Stimulated activated CD8-positive, alpha-beta memory T cell treated with anti-CD3 and anti-CD28 coated beads, Interleukin-4, amount 100 ng/mL, for 4 hours (primary cell): ENCODE measurements at regions not wholly inside any gene's neighbourhood (a gene's known extent, or its start where the extent isn't known, plus 50 kb on each side); places are given as distances from the start of the nearest gene placed in this dataset.

Experiments
- DNase-seq, 2 donors: peaks; one replicate each; pipeline ENCODE4 v3.0.0-alpha.2; 2020; ENCODE audit warnings: low read depth in 2 of 2, low spot score in 1 of 2

GRCh38 chr10:128694851-128695725, 568.9 kb upstream of the MKI67 start:
- DNase-seq: no peak

DNA sequence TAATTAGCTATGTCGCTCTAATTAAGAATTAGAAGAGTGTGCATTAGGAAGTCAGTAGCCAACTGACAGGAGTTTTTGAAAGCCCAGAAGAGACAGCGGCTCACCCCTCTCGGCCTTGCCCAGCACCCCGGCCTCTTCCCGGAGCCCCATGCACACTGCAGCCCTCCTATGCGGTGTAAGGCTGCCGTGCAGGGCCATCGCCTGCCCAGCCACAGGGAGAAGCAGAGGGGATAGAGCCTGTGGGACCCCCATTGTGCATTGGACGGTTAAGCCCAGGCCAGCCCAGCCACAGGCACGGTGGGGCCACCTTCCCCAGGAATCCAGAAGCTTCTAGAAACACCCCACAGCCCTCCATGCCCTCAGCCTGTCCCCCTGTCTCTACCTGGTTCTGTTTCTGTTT, 569.7 kb upstream of the MKI67 start:
- DNase-seq: no peak

- DNase-seq: no peak
Measured at GRCh38 chr10:128697437-128697836, 571.2 kb upstream of the MKI67 start.

- DNase-seq: no peak
Measured at GRCh38 chr10:128701381-128701780, 575.2 kb upstream of the MKI67 start.

GRCh38 chr10:128701837-128702236, 575.6 kb upstream of the MKI67 start:
- no peak for DNase-seq

DNA sequence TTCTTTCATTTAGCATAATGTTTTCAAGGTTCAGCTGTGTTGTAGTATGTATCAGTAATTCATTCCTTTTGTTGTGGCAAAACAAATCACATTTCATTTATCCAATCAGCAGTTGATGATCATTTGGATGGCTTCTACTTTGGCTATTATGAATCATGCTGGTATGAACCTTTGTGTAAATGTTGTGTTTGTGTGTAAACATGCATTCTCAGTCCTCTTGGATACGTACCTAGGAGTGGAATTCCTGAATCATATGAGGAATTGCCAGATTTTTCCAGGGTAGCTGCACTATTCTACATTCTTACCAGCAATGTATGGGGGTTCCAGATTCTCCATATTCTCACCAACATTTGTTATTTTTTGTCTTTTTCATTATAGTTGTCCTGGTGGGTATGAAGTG, 578.5 kb upstream of the MKI67 start:
- DNase-seq: no peak

DNA sequence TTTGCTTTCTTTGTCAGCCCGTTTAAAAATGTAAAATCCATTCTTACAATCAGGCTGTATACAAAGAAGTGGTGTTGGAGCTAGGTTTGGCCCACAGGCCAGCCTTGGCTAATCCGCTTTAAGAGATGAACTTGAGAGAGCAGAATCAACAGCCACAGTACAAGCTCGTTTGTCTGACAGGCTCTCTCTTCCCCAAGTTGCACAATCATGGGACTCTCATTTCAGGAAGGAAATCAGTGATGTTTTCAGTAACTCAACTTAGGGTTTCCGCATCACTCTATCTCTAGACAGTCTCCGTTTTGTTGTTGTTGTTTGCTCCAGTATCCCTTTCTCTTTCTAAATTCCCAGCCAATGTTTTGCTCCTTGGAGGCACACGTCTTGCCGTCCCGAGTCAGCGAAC, 582.0 kb upstream of the MKI67 start:
- DNase-seq: no peak

DNA sequence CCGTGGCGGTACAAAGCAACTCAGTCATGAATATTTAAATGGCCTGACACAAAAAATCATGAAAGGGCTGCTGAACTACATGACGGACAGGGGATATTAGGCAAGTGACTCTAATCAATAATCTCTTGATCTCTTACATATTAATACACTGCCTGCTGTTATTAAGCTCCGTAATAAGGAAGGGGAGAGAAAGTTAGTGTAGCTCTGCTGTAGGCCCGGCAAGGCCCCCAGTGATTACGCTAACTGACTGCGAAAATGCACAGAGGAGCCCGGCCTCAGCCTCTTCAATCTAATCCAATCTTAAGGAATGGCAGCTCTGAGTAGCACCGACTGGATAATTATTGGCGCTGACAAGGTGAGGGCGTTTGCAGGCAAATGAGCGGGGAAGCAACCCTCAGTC, 583.5 kb upstream of the MKI67 start:
- no peak for DNase-seq

DNA sequence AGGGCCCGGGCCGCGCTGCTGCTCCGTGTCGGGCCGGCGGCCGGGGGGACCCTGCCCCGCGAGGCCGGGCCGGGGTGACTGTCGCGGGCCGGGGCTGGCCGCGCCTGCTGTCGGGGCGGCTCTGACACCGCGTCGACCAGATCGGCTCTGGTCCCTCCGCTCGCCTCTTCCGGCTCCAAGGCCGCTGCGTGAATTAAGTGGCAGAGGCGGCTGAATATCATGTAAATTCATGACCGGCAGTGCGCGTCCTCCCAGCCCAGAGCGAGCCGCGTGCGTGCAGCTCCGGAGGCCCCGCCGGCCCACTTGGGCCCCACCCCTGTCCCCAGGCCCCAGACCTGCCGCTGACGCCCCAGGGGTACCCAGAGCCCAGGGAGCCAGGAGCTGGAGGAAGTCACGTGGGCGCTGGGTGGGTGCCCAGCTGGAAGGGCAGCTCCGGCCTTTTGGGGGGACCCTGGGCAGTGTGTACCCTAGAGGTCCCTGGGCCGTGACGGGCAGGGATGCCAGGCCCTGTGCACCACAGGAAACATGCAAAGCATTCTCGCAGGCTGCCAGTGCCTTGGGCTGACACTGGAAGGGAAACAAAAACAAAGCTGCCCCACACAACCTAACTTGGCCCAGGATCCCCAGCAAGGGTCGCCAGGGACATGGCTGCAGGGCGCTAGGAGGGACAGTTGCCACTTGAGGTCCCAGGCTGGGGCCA, 584.0 kb upstream of the MKI67 start:
- DNase-seq: no peak

GRCh38 chr10:128710798-128711183, 584.6 kb upstream of the MKI67 start:
- no peak for DNase-seq

GRCh38 chr10:128711806-128712205, 585.6 kb upstream of the MKI67 start:
- DNase-seq: no peak

GRCh38 chr10:128712661-128713400, 586.6 kb upstream of the MKI67 start:
- no peak for DNase-seq

DNA sequence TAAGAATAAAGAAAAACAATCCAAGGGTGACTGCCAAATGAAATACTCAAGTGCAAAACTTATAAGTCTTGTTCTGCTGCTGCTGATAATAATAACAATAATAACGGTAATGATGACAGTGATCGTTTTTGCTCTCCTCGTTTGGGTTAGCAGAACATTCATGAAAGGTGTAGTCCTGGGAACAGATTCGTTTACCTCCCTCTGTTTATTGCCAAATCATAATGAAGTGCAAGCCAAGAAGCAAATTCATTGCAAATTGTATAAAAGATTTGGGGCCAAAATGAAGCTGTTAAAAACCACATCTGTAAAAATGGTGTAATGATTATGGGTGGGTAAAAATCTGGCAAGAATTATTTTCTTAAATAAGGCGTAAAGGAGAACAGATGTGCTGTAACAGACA, 587.2 kb upstream of the MKI67 start:
- no peak for DNase-seq

- no peak for DNase-seq
Measured at GRCh38 chr10:128713874-128714570, 587.8 kb upstream of the MKI67 start.

DNA sequence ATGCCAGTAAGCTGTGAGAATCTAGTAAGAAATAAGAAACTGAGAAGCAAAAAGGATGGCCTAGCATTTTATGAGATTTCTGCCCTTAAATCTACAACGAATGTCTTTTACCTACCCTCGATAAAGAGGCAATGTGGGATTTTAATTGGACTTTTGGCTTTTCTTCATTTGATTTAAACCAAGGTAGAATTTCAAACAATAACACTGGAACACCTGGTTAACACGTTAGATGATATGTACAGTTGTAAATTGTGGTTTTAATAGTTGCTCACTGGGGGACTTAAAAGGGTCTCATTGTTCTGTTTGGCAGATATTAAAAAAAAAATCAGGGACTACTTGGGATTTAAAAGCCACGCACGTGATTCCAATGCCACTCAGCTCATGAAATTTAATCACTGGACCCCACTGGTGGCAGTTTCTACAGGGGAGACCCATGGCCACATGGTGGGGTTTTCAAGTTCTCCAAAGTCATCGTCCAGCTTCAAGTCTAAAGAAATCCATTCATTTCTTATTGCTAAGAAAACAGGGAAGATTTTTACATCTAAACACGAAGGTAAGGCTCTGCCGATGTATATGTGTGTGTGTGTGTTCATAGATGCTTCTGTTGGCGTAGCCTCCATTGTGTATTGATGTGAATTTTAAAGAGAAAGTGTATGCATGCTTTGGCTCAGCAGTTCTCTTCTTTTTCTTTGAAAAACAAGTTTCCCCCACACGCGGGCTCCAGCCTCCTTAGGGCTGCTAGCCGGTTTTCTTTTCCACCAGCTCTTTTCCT, 588.6 kb upstream of the MKI67 start:
- DNase-seq: no peak

DNA sequence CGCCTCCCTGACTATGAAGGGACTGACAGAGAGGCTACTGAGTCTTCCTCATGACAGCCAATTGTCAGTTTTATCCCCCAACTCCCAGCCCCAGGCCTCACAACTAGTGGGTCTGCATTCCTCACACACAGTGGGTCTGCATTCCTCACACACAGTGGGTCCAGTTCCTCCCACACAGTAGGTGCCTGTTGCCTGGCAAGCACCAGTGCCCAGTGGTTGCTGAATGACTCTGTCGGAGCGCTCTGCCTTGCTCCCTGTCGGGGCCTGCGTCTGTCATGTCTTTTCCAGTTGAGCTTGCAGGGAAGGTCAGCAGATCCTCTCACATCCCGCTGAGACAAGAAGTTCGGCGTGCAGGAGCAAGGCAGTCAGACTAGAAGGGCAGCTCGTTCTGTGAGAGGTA, 590.0 kb upstream of the MKI67 start:
- DNase-seq: no peak

DNA sequence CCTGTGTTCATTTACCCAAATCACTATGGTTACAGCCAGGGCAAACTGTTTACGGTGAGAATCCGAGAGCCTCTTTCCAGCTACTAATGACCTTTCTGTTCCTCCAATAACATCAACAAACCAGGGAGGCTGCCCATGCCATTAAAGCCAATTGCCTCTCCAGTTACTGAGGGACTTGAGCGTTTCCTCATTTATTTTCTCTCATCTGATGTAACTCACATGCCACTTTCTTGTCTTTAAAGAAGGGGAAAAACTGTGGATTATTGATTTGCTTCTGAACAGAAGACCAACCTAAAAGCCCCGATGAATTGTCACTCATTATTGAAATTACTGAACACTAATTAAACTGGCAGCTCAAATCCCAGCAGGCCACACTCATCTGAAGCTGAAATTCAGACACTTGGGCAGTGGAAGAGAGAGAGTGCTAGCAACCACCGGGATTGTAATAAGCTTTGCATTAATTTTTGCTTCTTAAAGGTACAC, 595.8 kb upstream of the MKI67 start:
- DNase-seq: no peak

- no peak for DNase-seq
Measured at GRCh38 chr10:128722947-128723346, 596.7 kb upstream of the MKI67 start.

DNA sequence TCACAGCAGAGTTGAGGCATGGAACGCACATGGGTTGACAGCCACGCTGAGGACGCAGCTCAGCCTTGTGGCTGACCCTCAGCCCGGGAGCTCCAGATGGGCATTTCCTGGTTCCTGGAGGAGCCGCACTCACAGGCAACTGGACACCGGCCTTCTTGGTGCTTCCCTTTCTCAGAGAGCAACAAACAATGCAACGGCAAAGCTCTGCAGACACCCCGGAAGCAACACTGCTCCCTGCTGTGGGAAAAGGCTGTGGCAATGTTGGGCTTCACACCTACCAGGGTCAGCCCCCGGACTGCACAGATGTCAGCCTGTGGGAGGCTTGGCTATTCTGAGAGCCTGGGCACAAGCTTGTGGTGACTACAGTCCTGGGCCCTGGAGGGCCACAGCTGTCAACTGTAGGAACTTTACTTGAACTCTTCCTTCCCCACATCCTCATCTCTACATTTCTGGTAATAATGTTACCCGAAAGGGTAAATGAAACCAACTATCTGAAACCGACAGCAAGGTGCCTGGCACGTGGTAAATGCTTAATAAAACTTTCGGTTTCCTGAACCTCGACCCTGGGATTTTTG, 597.5 kb upstream of the MKI67 start:
- DNase-seq: no peak

DNA sequence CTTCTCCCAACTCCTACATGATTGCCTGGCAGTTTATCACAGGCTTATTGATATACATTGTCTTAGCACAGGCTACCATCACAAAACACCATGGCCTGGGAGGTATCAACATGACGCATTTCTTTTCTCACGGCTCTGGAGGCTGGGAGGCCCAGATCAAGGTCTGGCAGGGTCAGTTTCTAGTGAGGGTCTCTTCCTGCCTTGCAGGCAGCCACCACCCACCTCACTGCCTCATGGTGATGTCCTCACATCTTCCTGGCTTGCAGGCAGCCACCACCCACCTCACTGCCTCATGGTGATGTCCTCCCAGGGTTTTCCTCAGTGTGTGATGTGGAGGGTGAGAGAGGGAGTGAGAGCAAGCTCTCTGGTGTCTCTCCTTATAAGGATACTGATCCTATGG, 599.3 kb upstream of the MKI67 start:
- no peak for DNase-seq
